ENCODE measurements at regions not wholly inside any gene's neighbourhood (a gene's known extent, or its start where the extent isn't known, plus 50 kb on each side); places are given as distances from the start of the nearest gene placed in this dataset.

- Mint-ChIP-seq H3K36me3 (ENCODE audit: low read depth) (no peaks in the 10 kb centered on the region), H3K27me3 (ENCODE audit: low read depth, poor library complexity) (no peaks in the 10 kb centered on the region), H3K9me3 (no peaks in the 10 kb centered on the region), H3K4me1 (peaks cover 33% of the 10 kb centered on the region), H3K27ac (no peak overlapping the region), H3K4me3 (no peak overlapping the region)
- TF ChIP-seq, protein P1, sequence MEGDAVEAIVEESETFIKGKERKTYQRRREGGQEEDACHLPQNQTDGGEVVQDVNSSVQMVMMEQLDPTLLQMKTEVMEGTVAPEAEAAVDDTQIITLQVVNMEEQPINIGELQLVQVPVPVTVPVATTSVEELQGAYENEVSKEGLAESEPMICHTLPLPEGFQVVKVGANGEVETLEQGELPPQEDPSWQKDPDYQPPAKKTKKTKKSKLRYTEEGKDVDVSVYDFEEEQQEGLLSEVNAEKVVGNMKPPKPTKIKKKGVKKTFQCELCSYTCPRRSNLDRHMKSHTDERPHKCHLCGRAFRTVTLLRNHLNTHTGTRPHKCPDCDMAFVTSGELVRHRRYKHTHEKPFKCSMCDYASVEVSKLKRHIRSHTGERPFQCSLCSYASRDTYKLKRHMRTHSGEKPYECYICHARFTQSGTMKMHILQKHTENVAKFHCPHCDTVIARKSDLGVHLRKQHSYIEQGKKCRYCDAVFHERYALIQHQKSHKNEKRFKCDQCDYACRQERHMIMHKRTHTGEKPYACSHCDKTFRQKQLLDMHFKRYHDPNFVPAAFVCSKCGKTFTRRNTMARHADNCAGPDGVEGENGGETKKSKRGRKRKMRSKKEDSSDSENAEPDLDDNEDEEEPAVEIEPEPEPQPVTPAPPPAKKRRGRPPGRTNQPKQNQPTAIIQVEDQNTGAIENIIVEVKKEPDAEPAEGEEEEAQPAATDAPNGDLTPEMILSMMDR (IDR thresholded peaks at IDR 0.05) = no peak
- DNase-seq = no peak
Observed at GRCh38 chr6:93567164-93567563, 147.8 kb upstream of the EPHA7 start.

- no peak overlapping the region for H3K27ac Mint-ChIP-seq
- no peak for DNase-seq
- no peaks in the 10 kb centered on the region for H3K36me3 Mint-ChIP-seq (ENCODE audit: low read depth)
- H3K27me3 Mint-ChIP-seq (ENCODE audit: low read depth, poor library complexity) = no peaks in the 10 kb centered on the region
- H3K4me1 Mint-ChIP-seq = peaks cover 30% of the 10 kb centered on the region
- no peak overlapping the region for H3K4me3 Mint-ChIP-seq
- TF ChIP-seq, protein P1 (IDR thresholded peaks at IDR 0.05) = no peak
- no peaks in the 10 kb centered on the region for H3K9me3 Mint-ChIP-seq
Observed at GRCh38 chr6:93566285-93566684, 146.9 kb upstream of the EPHA7 start.

GRCh38 chr6:93562582-93562981 lies 143.2 kb upstream of the EPHA7 start:
- DNase-seq = no peak
- H3K36me3 Mint-ChIP-seq (ENCODE audit: low read depth) = no peaks in the 10 kb centered on the region
- H3K4me1 Mint-ChIP-seq = peaks cover 11% of the 10 kb centered on the region
- no peak overlapping the region for H3K4me3 Mint-ChIP-seq
- H3K27me3 Mint-ChIP-seq (ENCODE audit: low read depth, poor library complexity) = no peaks in the 10 kb centered on the region
- no peaks in the 10 kb centered on the region for H3K9me3 Mint-ChIP-seq
- TF ChIP-seq, protein P1 (IDR thresholded peaks at IDR 0.05) = no peak
- H3K27ac Mint-ChIP-seq = no peak overlapping the region

- Mint-ChIP-seq H3K4me1 (no peaks in the 10 kb centered on the region), H3K36me3 (ENCODE audit: low read depth) (no peaks in the 10 kb centered on the region), H3K9me3 (no peaks in the 10 kb centered on the region), H3K4me3 (no peak overlapping the region), H3K27me3 (ENCODE audit: low read depth, poor library complexity) (no peaks in the 10 kb centered on the region), H3K27ac (no peak overlapping the region)
- DNase-seq = no peak
- TF ChIP-seq, protein P1 (IDR thresholded peaks at IDR 0.05) = no peak
Observed at GRCh38 chr6:93555292-93555691, 135.9 kb upstream of the EPHA7 start.

- H3K9me3 Mint-ChIP-seq = no peaks in the 10 kb centered on the region
- H3K4me1 Mint-ChIP-seq = no peaks in the 10 kb centered on the region
- TF ChIP-seq, protein P1 (IDR thresholded peaks at IDR 0.05) = no peak
- no peaks in the 10 kb centered on the region for H3K27me3 Mint-ChIP-seq (ENCODE audit: low read depth, poor library complexity)
- no peak overlapping the region for H3K27ac Mint-ChIP-seq
- no peak for DNase-seq
- H3K36me3 Mint-ChIP-seq (ENCODE audit: low read depth) = no peaks in the 10 kb centered on the region
- no peak overlapping the region for H3K4me3 Mint-ChIP-seq
Observed at GRCh38 chr6:93554018-93554417, 134.7 kb upstream of the EPHA7 start.

- no peak for DNase-seq
- H3K4me3 Mint-ChIP-seq = no peak overlapping the region
- TF ChIP-seq, protein P1 (IDR thresholded peaks at IDR 0.05) = no peak
- H3K27ac Mint-ChIP-seq = no peak overlapping the region
- peaks cover 14% of the 10 kb centered on the region for H3K9me3 Mint-ChIP-seq
- H3K4me1 Mint-ChIP-seq = no peaks in the 10 kb centered on the region
- H3K36me3 Mint-ChIP-seq (ENCODE audit: low read depth) = no peaks in the 10 kb centered on the region
- H3K27me3 Mint-ChIP-seq (ENCODE audit: low read depth, poor library complexity) = no peaks in the 10 kb centered on the region
Observed at GRCh38 chr6:93550551-93551276, 131.4 kb upstream of the EPHA7 start.
